Tibial nerve (tissue), 4 donors: ENCODE measurements at regions not wholly inside any gene's neighbourhood (a gene's known extent, or its start where the extent isn't known, plus 50 kb on each side); places are given as distances from the start of the nearest gene placed in this dataset.
A peak's percentile ranks its signal among the peaks of the same experiment; 100 is the strongest.

Source experiments
- DNase-seq, 2 donors: peaks; one replicate each; pipeline ENCODE4 v3.0.0-alpha.2; 2019; ENCODE audit warnings: low spot score in 2 of 2
- H3K27ac ChIP-seq, 4 donors: fragments of 200-600 bp; sonication (generic) in 3 of 4; one replicate each; pipeline ENCODE4 v1.5.1; 2017 to 2019; ENCODE audit warnings: mild to moderate bottlenecking in 1 of 4
- H3K27me3 ChIP-seq, 2 donors: fragments of 200-600 bp; sonication (generic) in 1 of 2; one replicate each; pipeline versions ENCODE4 v1.5.1 to v1.6.0; 2017 to 2019
- H3K36me3 ChIP-seq, 3 donors: fragments of 200-600 bp; sonication (generic); one replicate each; pipeline ENCODE4 v1.5.1; 2018 to 2019
- H3K4me1 ChIP-seq, 4 donors: fragments of 200-600 bp; sonication (generic) in 3 of 4; one replicate each; pipeline ENCODE4 v1.5.1; 2017 to 2019
- H3K4me3 ChIP-seq, 4 donors: fragments of 200-600 bp; sonication (generic) in 3 of 4; one replicate each; pipeline ENCODE4 v1.5.1; 2017 to 2019; ENCODE audit warnings: mild to moderate bottlenecking in 1 of 4, moderate library complexity in 1 of 4
- H3K9me3 ChIP-seq, 4 donors: fragments of 200-600 bp; sonication (generic) in 3 of 4; one replicate each; pipeline ENCODE4 v1.5.1; 2017 to 2019
- EP300 ChIP-seq, 2 donors: sonication (generic); formaldehyde crosslinking; IDR thresholded peaks; one replicate each; pipeline ENCODE4 v1.6.1; 2017; ENCODE audit warnings: antibody characterized with exemption in 2 of 2, mild to moderate bottlenecking in 1 of 2
- POLR2A ChIP-seq, 2 donors: fragments of 450-650 bp; IDR thresholded peaks; one replicate each; pipeline ENCODE4 v1.6.1; 2017; ENCODE audit warnings: antibody characterized with exemption in 2 of 2, mild to moderate bottlenecking in 2 of 2, moderate library complexity in 2 of 2
- WGBS, 2 donors: methylation state at CpG; one replicate each; pipeline ENCODE4 v1.1.5; 2018; 5-methylcytosine and 5-hydroxymethylcytosine counted together
- TF ChIP-seq, protein P1 (sequence below), 5 experiments: fragments of 200-600 bp in 3 of 5; fragments of 450-650 bp in 2 of 5; sonication (generic) in 3 of 5; IDR thresholded peaks; one replicate each; pipeline ENCODE4 v1.5.1; 2016 to 2019; ENCODE audit warnings: antibody characterized with exemption in 5 of 5, mild to moderate bottlenecking in 3 of 5, moderate library complexity in 2 of 5

- no peak overlapping the region for H3K4me3 ChIP-seq
- H3K36me3 ChIP-seq: no peaks in the 10 kb centered on the region
- no peaks in the 10 kb centered on the region for H3K27me3 ChIP-seq
- no peaks in the 10 kb centered on the region for H3K9me3 ChIP-seq
- DNase-seq: no peak
- TF ChIP-seq POLR2A (IDR thresholded peaks at IDR 0.05) (no peak), EP300 (IDR thresholded peaks at IDR 0.05) (no peak)
- TF ChIP-seq, protein P1, sequence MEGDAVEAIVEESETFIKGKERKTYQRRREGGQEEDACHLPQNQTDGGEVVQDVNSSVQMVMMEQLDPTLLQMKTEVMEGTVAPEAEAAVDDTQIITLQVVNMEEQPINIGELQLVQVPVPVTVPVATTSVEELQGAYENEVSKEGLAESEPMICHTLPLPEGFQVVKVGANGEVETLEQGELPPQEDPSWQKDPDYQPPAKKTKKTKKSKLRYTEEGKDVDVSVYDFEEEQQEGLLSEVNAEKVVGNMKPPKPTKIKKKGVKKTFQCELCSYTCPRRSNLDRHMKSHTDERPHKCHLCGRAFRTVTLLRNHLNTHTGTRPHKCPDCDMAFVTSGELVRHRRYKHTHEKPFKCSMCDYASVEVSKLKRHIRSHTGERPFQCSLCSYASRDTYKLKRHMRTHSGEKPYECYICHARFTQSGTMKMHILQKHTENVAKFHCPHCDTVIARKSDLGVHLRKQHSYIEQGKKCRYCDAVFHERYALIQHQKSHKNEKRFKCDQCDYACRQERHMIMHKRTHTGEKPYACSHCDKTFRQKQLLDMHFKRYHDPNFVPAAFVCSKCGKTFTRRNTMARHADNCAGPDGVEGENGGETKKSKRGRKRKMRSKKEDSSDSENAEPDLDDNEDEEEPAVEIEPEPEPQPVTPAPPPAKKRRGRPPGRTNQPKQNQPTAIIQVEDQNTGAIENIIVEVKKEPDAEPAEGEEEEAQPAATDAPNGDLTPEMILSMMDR (IDR thresholded peaks at IDR 0.05): no peak
- H3K4me1 ChIP-seq: peaks cover 0 to 21% (median 5%) of the 10 kb centered on the region in 4 donors
- peak overlapping the region in 2 of 4 donors; percentile 5 to 16 for H3K27ac ChIP-seq
Measured at GRCh38 chr7:22601408-22601807, 101.4 kb upstream of the STEAP1B start.

- peak overlapping the region in 2 of 4 donors; percentile 5 to 16 for H3K27ac ChIP-seq
- peaks cover 0 to 21% (median 5%) of the 10 kb centered on the region in 4 donors for H3K4me1 ChIP-seq
- no peak for DNase-seq
- H3K4me3 ChIP-seq: no peak overlapping the region
- H3K27me3 ChIP-seq: no peaks in the 10 kb centered on the region
- 37 to 41% methylated on average over 5 of the region's 5 CpGs for WGBS, 2 donors
- H3K9me3 ChIP-seq: no peaks in the 10 kb centered on the region
- TF ChIP-seq, protein P1 (IDR thresholded peaks at IDR 0.05): no peak
- no peak for TF ChIP-seq POLR2A (IDR thresholded peaks at IDR 0.05)
- no peak for TF ChIP-seq EP300 (IDR thresholded peaks at IDR 0.05)
- no peaks in the 10 kb centered on the region for H3K36me3 ChIP-seq
Measured at GRCh38 chr7:22601003-22601402, 101.0 kb upstream of the STEAP1B start.

DNA sequence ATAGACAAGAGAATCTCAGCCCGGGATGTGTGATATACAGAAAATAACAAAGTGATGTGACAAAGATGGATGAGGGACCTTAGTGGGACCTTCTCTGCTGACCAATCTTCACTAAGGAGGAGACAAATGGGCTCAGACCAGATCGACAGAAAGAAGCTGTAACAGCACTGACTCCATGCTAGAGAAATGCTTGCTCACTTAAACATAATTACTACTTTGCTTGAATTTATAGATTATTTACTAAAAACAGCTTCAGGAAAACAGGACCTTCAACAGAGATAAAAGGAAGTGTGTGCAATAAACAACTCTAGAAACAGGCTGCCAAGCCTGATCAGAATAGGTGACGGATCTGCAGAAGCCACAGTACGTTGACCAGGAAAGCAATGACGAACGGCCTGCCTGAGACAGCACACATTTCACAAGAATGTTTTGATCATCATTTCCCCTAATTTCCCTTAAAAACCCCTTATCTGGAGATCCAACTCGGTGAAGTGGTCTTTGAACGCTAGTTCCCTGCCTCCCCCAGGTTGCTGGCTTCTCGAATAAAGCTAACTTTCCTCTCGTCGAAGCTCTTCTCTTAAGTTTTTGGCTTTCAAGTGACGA is 98.4 kb upstream of the STEAP1B start:
- Histone ChIP-seq H3K27me3 (no peaks in the 10 kb centered on the region), H3K4me1 (peaks cover 0 to 21% (median 5%) of the 10 kb centered on the region in 4 donors), H3K27ac (no peak overlapping the region), H3K36me3 (no peaks in the 10 kb centered on the region), H3K4me3 (no peak overlapping the region), H3K9me3 (no peaks in the 10 kb centered on the region)
- no peak for DNase-seq
- 83% methylated on average over 12 of the region's 12 CpGs for WGBS, 2 donors
- TF ChIP-seq EP300 (IDR thresholded peaks at IDR 0.05): no peak
- TF ChIP-seq POLR2A (IDR thresholded peaks at IDR 0.05): no peak
- TF ChIP-seq, protein P1 (IDR thresholded peaks at IDR 0.05): no peak

DNA sequence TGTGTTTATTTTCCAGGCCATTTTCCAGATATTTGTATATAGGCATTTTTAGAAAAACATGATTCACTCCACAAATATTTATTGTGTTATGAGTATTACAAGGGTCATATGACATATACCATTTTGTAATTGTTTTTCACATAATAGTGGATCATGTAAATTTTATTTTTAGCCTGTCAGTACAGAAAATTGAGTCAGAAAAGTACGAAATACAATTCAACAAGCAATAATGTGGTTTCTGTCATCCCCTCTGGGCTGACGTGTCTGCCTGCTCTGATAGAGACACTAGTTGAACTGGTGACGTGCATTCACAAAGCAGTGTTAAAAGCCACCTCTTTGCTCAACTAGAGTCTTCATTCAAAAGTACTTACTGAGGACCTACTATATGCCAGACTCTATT is 97.9 kb upstream of the STEAP1B start:
- no peak overlapping the region for H3K4me3 ChIP-seq
- no peak for DNase-seq
- no peak overlapping the region for H3K27ac ChIP-seq
- no peaks in the 10 kb centered on the region for H3K9me3 ChIP-seq
- peaks cover 0 to 21% (median 5%) of the 10 kb centered on the region in 4 donors for H3K4me1 ChIP-seq
- WGBS, 2 donors: 68 to 70% methylated on average over 3 of the region's 3 CpGs
- no peaks in the 10 kb centered on the region for H3K27me3 ChIP-seq
- TF ChIP-seq POLR2A (IDR thresholded peaks at IDR 0.05) (no peak), EP300 (IDR thresholded peaks at IDR 0.05) (no peak)
- TF ChIP-seq, protein P1 (IDR thresholded peaks at IDR 0.05): no peak
- no peaks in the 10 kb centered on the region for H3K36me3 ChIP-seq

- WGBS, 2 donors: 88 to 92% methylated on average over 5 of the region's 5 CpGs
Measured at GRCh38 chr7:22596763-22597400, 96.9 kb upstream of the STEAP1B start.

More at GRCh38 chr7:22596763-22597400, 96.9 kb upstream of the STEAP1B start:
- TF ChIP-seq, protein P1 (IDR thresholded peaks at IDR 0.05): no peak
- TF ChIP-seq EP300 (IDR thresholded peaks at IDR 0.05): no peak
- no peak for TF ChIP-seq POLR2A (IDR thresholded peaks at IDR 0.05)
- Histone ChIP-seq H3K4me3 (no peak overlapping the region), H3K9me3 (no peaks in the 10 kb centered on the region), H3K27me3 (no peaks in the 10 kb centered on the region), H3K36me3 (no peaks in the 10 kb centered on the region), H3K27ac (no peak overlapping the region), H3K4me1 (peaks cover 0 to 12% (median 3%) of the 10 kb centered on the region in 4 donors)
- DNase-seq: no peak
